OCI-LY1 (cell line): ENCODE measurements at regions not wholly inside any gene's neighbourhood (a gene's known extent, or its start where the extent isn't known, plus 50 kb on each side); places are given as distances from the start of the nearest gene placed in this dataset.

Experiments
- H2AFZ ChIP-seq: fragments of 200-600 bp; sonication (generic), shearing (Covaris generic); 2 replicates; pipeline ENCODE4 v1.6.0; 2014; ENCODE audit warnings: antibody characterized with exemption, mild to moderate bottlenecking, low read length
- H3F3A ChIP-seq: fragments of 200-600 bp; sonication (generic), shearing (Covaris generic); 2 replicates; pipeline ENCODE4 v1.6.0; 2014; ENCODE audit warnings: mild to moderate bottlenecking, antibody characterized with exemption, low read length, moderate library complexity; ENCODE audit not compliant: insufficient read depth
- H3K27ac ChIP-seq: fragments of 200-600 bp; sonication (generic); 2 replicates; pipeline ENCODE4 v1.5.1; 2014; ENCODE audit warnings: low read length, mixed run types, mild to moderate bottlenecking, low read depth; ENCODE audit not compliant: poor library complexity, severe bottlenecking
- H3K27me3 ChIP-seq: fragments of 200-600 bp; sonication (generic); 2 replicates; pipeline ENCODE4 v1.6.0; 2014; ENCODE audit warnings: antibody characterized with exemption, mild to moderate bottlenecking, low read length, moderate library complexity; ENCODE audit not compliant: insufficient read depth
- H3K36me3 ChIP-seq: fragments of 200-600 bp; sonication (generic); 2 replicates; pipeline ENCODE4 v1.6.1; 2014; ENCODE audit warnings: mild to moderate bottlenecking, antibody characterized with exemption, low read length, moderate library complexity, mixed read lengths; ENCODE audit not compliant: insufficient read depth
- H3K4me1 ChIP-seq: fragments of 200-600 bp; sonication (generic); 2 replicates; pipeline ENCODE4 v1.5.1; 2014; ENCODE audit warnings: mild to moderate bottlenecking, low read length, moderate library complexity; ENCODE audit not compliant: insufficient read depth, severe bottlenecking
- H3K4me2 ChIP-seq: fragments of 200-600 bp; sonication (generic), shearing (Covaris generic); 2 replicates; pipeline ENCODE4 v1.6.1; 2014; ENCODE audit warnings: low read length
- H3K4me3 ChIP-seq: fragments of 200-600 bp; sonication (generic); 2 replicates; pipeline ENCODE4 v1.5.1; 2014; ENCODE audit warnings: low read length, low read depth, mild to moderate bottlenecking, mixed read lengths; ENCODE audit not compliant: poor library complexity, severe bottlenecking
- H3K79me2 ChIP-seq: fragments of 200-600 bp; shearing (Covaris generic); 2 replicates; pipeline ENCODE4 v1.6.1; 2016; ENCODE audit warnings: mixed run types, low read length, mixed read lengths; ENCODE audit not compliant: insufficient read depth
- H3K9ac ChIP-seq: fragments of 200-600 bp; sonication (generic), shearing (Covaris generic); 2 replicates; pipeline ENCODE4 v1.6.1; 2014; ENCODE audit warnings: mild to moderate bottlenecking, low read length, mixed read lengths
- H3K9me2 ChIP-seq: fragments of 200-600 bp; sonication (generic), shearing (Covaris generic); 2 replicates; pipeline ENCODE4 v1.6.1; 2014; ENCODE audit warnings: low read depth, mild to moderate bottlenecking, low read length, mixed read lengths
- H3K9me3 ChIP-seq: fragments of 200-600 bp; shearing (Covaris generic); 2 replicates; pipeline ENCODE4 v1.6.1; 2014; ENCODE audit warnings: low read length, mixed read lengths
- H4K20me1 ChIP-seq: fragments of 200-600 bp; sonication (generic), shearing (Covaris generic); 2 replicates; pipeline ENCODE4 v1.6.0; 2016; ENCODE audit warnings: mild to moderate bottlenecking, low read length; ENCODE audit not compliant: insufficient read depth
- CTCF ChIP-seq: fragments of 200-600 bp; sonication (generic), shearing (Covaris generic); IDR thresholded peaks from 2 replicates; pipeline ENCODE4 v1.5.1; 2017; ENCODE audit warnings: mild to moderate bottlenecking, antibody characterized with exemption, low read length, moderate library complexity, mixed read lengths
- EZH2 ChIP-seq: fragments of 200-600 bp; sonication (generic), shearing (Covaris generic); IDR thresholded peaks from 2 replicates; pipeline ENCODE4 v1.8.0; 2017; ENCODE audit warnings: borderline replicate concordance, mixed run types, mild to moderate bottlenecking, antibody characterized with exemption, low read length, moderate library complexity, mixed read lengths

DNA sequence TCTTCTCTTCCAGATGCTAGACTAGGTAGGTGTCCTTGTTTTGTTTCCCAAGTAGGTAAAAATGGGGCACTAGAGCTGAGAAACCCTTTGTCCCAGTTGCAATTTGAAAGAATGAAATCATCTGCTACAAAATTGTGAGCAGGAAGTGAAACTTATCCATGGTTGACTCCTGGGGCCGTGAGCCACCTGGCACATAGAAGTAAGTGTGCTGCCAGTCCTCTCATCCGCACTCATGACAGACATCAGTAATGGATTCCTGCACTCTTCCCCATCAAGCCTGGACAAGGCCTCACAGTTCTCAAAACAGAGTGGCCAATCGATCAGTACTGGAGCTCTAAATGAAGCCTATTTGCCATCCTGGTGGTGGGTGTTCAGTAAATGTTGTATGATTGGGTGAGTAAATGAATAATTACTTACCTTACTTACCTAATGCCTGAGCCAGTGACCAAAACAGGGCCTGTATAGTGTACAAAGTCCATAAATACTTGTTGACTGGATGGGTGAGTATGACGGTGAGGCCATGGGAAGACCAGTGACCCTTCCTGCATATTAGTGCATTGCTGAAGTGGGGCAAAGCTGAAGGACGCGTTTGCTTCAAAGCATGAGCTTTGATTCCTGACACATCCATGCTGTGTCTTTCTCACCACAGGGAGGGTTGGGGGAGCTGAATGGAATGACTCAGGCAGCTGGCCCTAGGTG lies 68.9 kb upstream of the HEPHL1 start:
- Histone ChIP-seq H3K27ac (no peak overlapping the region), H4K20me1 (no peaks in the 10 kb centered on the region), H3F3A (no peaks in the 10 kb centered on the region), H3K9me3 (no peaks in the 10 kb centered on the region), H3K4me3 (no peak overlapping the region), H3K9me2 (no peaks in the 10 kb centered on the region), H3K27me3 (no peaks in the 10 kb centered on the region), H3K36me3 (no peaks in the 10 kb centered on the region), H3K4me2 (no peak overlapping the region), H3K9ac (no peak overlapping the region), H3K79me2 (no peaks in the 10 kb centered on the region), H3K4me1 (no peaks in the 10 kb centered on the region), H2AFZ (no peak overlapping the region)
- TF ChIP-seq CTCF (no peak), EZH2 (no peak)

GRCh38 chr11:93957397-93957952 lies 63.7 kb upstream of the HEPHL1 start:
- Histone ChIP-seq H3K4me1 (no peaks in the 10 kb centered on the region), H3K27me3 (no peaks in the 10 kb centered on the region), H3K4me3 (no peak overlapping the region), H3K79me2 (no peaks in the 10 kb centered on the region), H3F3A (no peaks in the 10 kb centered on the region), H4K20me1 (no peaks in the 10 kb centered on the region), H3K9me2 (no peaks in the 10 kb centered on the region), H3K9me3 (no peaks in the 10 kb centered on the region), H3K9ac (no peak overlapping the region), H3K27ac (no peak overlapping the region), H2AFZ (no peak overlapping the region), H3K36me3 (no peaks in the 10 kb centered on the region), H3K4me2 (no peak overlapping the region)
- TF ChIP-seq CTCF (no peak), EZH2 (no peak)

GRCh38 chr11:93958991-93959390 lies 62.2 kb upstream of the HEPHL1 start:
- Histone ChIP-seq H3K27me3 (no peaks in the 10 kb centered on the region), H3K9me3 (no peaks in the 10 kb centered on the region), H2AFZ (no peak overlapping the region), H3K36me3 (no peaks in the 10 kb centered on the region), H3K4me1 (no peaks in the 10 kb centered on the region), H3K27ac (no peak overlapping the region), H3K9me2 (no peaks in the 10 kb centered on the region), H3F3A (no peaks in the 10 kb centered on the region), H3K9ac (no peak overlapping the region), H4K20me1 (no peaks in the 10 kb centered on the region), H3K4me2 (no peak overlapping the region), H3K79me2 (no peaks in the 10 kb centered on the region), H3K4me3 (no peak overlapping the region)
- TF ChIP-seq EZH2 = no peak
- no peak for TF ChIP-seq CTCF
